ENCODE measurements at regions not wholly inside any gene's neighbourhood (a gene's known extent, or its start where the extent isn't known, plus 50 kb on each side); places are given as distances from the start of the nearest gene placed in this dataset.

- TF ChIP-seq CTCF (IDR thresholded peaks at IDR 0.05; ENCODE audit: unreplicated experiment) = no peak
- Mint-ChIP-seq H3K9me3 (ENCODE audit: low read depth) (no peaks in the 10 kb centered on the region), H3K4me3 (ENCODE audit: low read depth) (no peak overlapping the region), H3K27ac (no peak overlapping the region), H3K4me1 (ENCODE audit: low read depth) (peaks cover 25% of the 10 kb centered on the region), H3K36me3 (ENCODE audit: insufficient read depth) (no peaks in the 10 kb centered on the region), H3K27me3 (no peaks in the 10 kb centered on the region)
- no peak for DNase-seq (ENCODE audit: low spot score, unreplicated experiment)
These were observed 255.0 kb upstream of the ADGRL2 start for GRCh38 chr1:81545734-81546133.

GRCh38 chr1:81543764-81544163, 257.0 kb upstream of the ADGRL2 start:
- DNase-seq (ENCODE audit: low spot score, unreplicated experiment) = no peak
- H3K4me3 Mint-ChIP-seq (ENCODE audit: low read depth) = no peak overlapping the region
- no peaks in the 10 kb centered on the region for H3K36me3 Mint-ChIP-seq (ENCODE audit: insufficient read depth)
- H3K9me3 Mint-ChIP-seq (ENCODE audit: low read depth) = no peaks in the 10 kb centered on the region
- no peak for TF ChIP-seq CTCF (IDR thresholded peaks at IDR 0.05; ENCODE audit: unreplicated experiment)
- H3K27me3 Mint-ChIP-seq = no peaks in the 10 kb centered on the region
- no peak overlapping the region for H3K27ac Mint-ChIP-seq
- H3K4me1 Mint-ChIP-seq (ENCODE audit: low read depth) = peaks cover 20% of the 10 kb centered on the region

GRCh38 chr1:81542196-81542595, 258.5 kb upstream of the ADGRL2 start:
- H3K27ac Mint-ChIP-seq = no peak overlapping the region
- no peaks in the 10 kb centered on the region for H3K9me3 Mint-ChIP-seq (ENCODE audit: low read depth)
- no peak overlapping the region for H3K4me3 Mint-ChIP-seq (ENCODE audit: low read depth)
- no peaks in the 10 kb centered on the region for H3K36me3 Mint-ChIP-seq (ENCODE audit: insufficient read depth)
- H3K4me1 Mint-ChIP-seq (ENCODE audit: low read depth) = peaks cover 8% of the 10 kb centered on the region
- no peak for TF ChIP-seq CTCF (IDR thresholded peaks at IDR 0.05; ENCODE audit: unreplicated experiment)
- no peaks in the 10 kb centered on the region for H3K27me3 Mint-ChIP-seq
- DNase-seq (ENCODE audit: low spot score, unreplicated experiment) = no peak

GRCh38 chr1:81540216-81540615, 260.5 kb upstream of the ADGRL2 start:
- H3K4me3 Mint-ChIP-seq (ENCODE audit: low read depth) = no peak overlapping the region
- H3K27ac Mint-ChIP-seq = no peak overlapping the region
- H3K4me1 Mint-ChIP-seq (ENCODE audit: low read depth) = peaks cover 11% of the 10 kb centered on the region
- TF ChIP-seq CTCF (IDR thresholded peaks at IDR 0.05; ENCODE audit: unreplicated experiment) = no peak
- no peaks in the 10 kb centered on the region for H3K9me3 Mint-ChIP-seq (ENCODE audit: low read depth)
- no peak for DNase-seq (ENCODE audit: low spot score, unreplicated experiment)
- H3K36me3 Mint-ChIP-seq (ENCODE audit: insufficient read depth) = no peaks in the 10 kb centered on the region
- H3K27me3 Mint-ChIP-seq = no peaks in the 10 kb centered on the region

GRCh38 chr1:81529014-81529413, 271.7 kb upstream of the ADGRL2 start:
- no peak for DNase-seq (ENCODE audit: low spot score, unreplicated experiment)
- H3K27me3 Mint-ChIP-seq = no peaks in the 10 kb centered on the region
- no peaks in the 10 kb centered on the region for H3K36me3 Mint-ChIP-seq (ENCODE audit: insufficient read depth)
- no peak for TF ChIP-seq CTCF (IDR thresholded peaks at IDR 0.05; ENCODE audit: unreplicated experiment)
- H3K4me1 Mint-ChIP-seq (ENCODE audit: low read depth) = no peaks in the 10 kb centered on the region
- H3K4me3 Mint-ChIP-seq (ENCODE audit: low read depth) = no peak overlapping the region
- H3K27ac Mint-ChIP-seq = no peak overlapping the region
- H3K9me3 Mint-ChIP-seq (ENCODE audit: low read depth) = no peaks in the 10 kb centered on the region
